ES-I3 (cell line): ENCODE measurements at regions not wholly inside any gene's neighbourhood (a gene's known extent, or its start where the extent isn't known, plus 50 kb on each side); places are given as distances from the start of the nearest gene placed in this dataset.

ENCODE experiments used
- H3K36me3 ChIP-seq: 2 replicates; pipeline ENCODE4 v1.6.1; 2013; ENCODE audit warnings: mild to moderate bottlenecking, low read length, control low read depth, moderate library complexity; ENCODE audit not compliant: insufficient read depth
- H3K4me1 ChIP-seq: 2 replicates; pipeline ENCODE4 v1.6.1; 2013; ENCODE audit warnings: mild to moderate bottlenecking, control low read depth, low read length; ENCODE audit not compliant: insufficient read depth
- H3K9ac ChIP-seq: 2 replicates; pipeline ENCODE4 v1.6.1; 2013; ENCODE audit warnings: low read depth, mild to moderate bottlenecking, low read length, moderate library complexity
- H3K9me3 ChIP-seq: 2 replicates; pipeline ENCODE4 v1.6.1; 2013; ENCODE audit warnings: mild to moderate bottlenecking, low read length, moderate library complexity; ENCODE audit not compliant: control insufficient read depth, insufficient read depth

- Histone ChIP-seq H3K4me1 (peaks cover 7% of the 10 kb centered on the region; the same call in 1 of the 2 replicates), H3K36me3 (no peaks in the 10 kb centered on the region), H3K9me3 (no peaks in the 10 kb centered on the region), H3K9ac (no peak overlapping the region)
Measured at GRCh38 chr21:25297117-25297516, 310.2 kb downstream of the MRPL39 start.

GRCh38 chr21:25296252-25296651 lies 311.0 kb downstream of the MRPL39 start:
- Histone ChIP-seq H3K4me1 (peaks cover 7% of the 10 kb centered on the region; the same call in 1 of the 2 replicates), H3K36me3 (no peaks in the 10 kb centered on the region), H3K9ac (no peak overlapping the region), H3K9me3 (no peaks in the 10 kb centered on the region)

GRCh38 chr21:25292396-25292795 lies 314.9 kb downstream of the MRPL39 start:
- no peaks in the 10 kb centered on the region for H3K9me3 ChIP-seq
- H3K9ac ChIP-seq: no peak overlapping the region
- H3K36me3 ChIP-seq: no peaks in the 10 kb centered on the region
- H3K4me1 ChIP-seq: no peaks in the 10 kb centered on the region

- H3K9ac ChIP-seq: no peak overlapping the region
- no peaks in the 10 kb centered on the region for H3K9me3 ChIP-seq
- H3K36me3 ChIP-seq: no peaks in the 10 kb centered on the region
- H3K4me1 ChIP-seq: no peaks in the 10 kb centered on the region
Measured at GRCh38 chr21:25283720-25284119, 323.6 kb downstream of the MRPL39 start.

- Histone ChIP-seq H3K9me3 (no peaks in the 10 kb centered on the region), H3K36me3 (no peaks in the 10 kb centered on the region), H3K4me1 (no peaks in the 10 kb centered on the region), H3K9ac (no peak overlapping the region)
Measured at GRCh38 chr21:25281134-25281533, 326.1 kb downstream of the MRPL39 start.

- Histone ChIP-seq H3K36me3 (no peaks in the 10 kb centered on the region), H3K4me1 (no peaks in the 10 kb centered on the region), H3K9me3 (no peaks in the 10 kb centered on the region), H3K9ac (no peak overlapping the region)
Measured at GRCh38 chr21:25280061-25280460, 327.2 kb downstream of the MRPL39 start.

GRCh38 chr21:25273959-25274358 lies 333.3 kb downstream of the MRPL39 start:
- H3K9ac ChIP-seq: no peak overlapping the region
- H3K36me3 ChIP-seq: no peaks in the 10 kb centered on the region
- no peaks in the 10 kb centered on the region for H3K4me1 ChIP-seq
- H3K9me3 ChIP-seq: no peaks in the 10 kb centered on the region

- Histone ChIP-seq H3K9me3 (no peaks in the 10 kb centered on the region), H3K9ac (no peak overlapping the region), H3K36me3 (no peaks in the 10 kb centered on the region), H3K4me1 (no peaks in the 10 kb centered on the region)
Measured at GRCh38 chr21:25254491-25255174, 352.6 kb downstream of the MRPL39 start.

GRCh38 chr21:25246546-25246945 lies 360.7 kb downstream of the MRPL39 start:
- Histone ChIP-seq H3K9ac (no peak overlapping the region), H3K36me3 (no peaks in the 10 kb centered on the region), H3K4me1 (no peaks in the 10 kb centered on the region), H3K9me3 (no peaks in the 10 kb centered on the region)

- Histone ChIP-seq H3K4me1 (no peaks in the 10 kb centered on the region), H3K9ac (no peak overlapping the region), H3K36me3 (no peaks in the 10 kb centered on the region), H3K9me3 (no peaks in the 10 kb centered on the region)
Measured at GRCh38 chr21:25244735-25245134, 362.5 kb downstream of the MRPL39 start.

- Histone ChIP-seq H3K9ac (no peak overlapping the region), H3K36me3 (no peaks in the 10 kb centered on the region), H3K4me1 (no peaks in the 10 kb centered on the region), H3K9me3 (no peaks in the 10 kb centered on the region)
Measured at GRCh38 chr21:25243808-25244207, 363.5 kb downstream of the MRPL39 start.

- Histone ChIP-seq H3K9me3 (no peaks in the 10 kb centered on the region), H3K36me3 (no peaks in the 10 kb centered on the region), H3K4me1 (no peaks in the 10 kb centered on the region), H3K9ac (no peak overlapping the region)
Measured at GRCh38 chr21:25240974-25241373, 366.3 kb downstream of the MRPL39 start.

- Histone ChIP-seq H3K9ac (no peak overlapping the region), H3K9me3 (no peaks in the 10 kb centered on the region), H3K36me3 (no peaks in the 10 kb centered on the region), H3K4me1 (no peaks in the 10 kb centered on the region)
Measured at GRCh38 chr21:25234857-25235801, 372.2 kb downstream of the MRPL39 start.

- H3K9me3 ChIP-seq: no peaks in the 10 kb centered on the region
- no peaks in the 10 kb centered on the region for H3K36me3 ChIP-seq
- no peak overlapping the region for H3K9ac ChIP-seq
- H3K4me1 ChIP-seq: no peaks in the 10 kb centered on the region
Measured at GRCh38 chr21:25220954-25221353, 386.3 kb downstream of the MRPL39 start.

- Histone ChIP-seq H3K4me1 (no peaks in the 10 kb centered on the region), H3K36me3 (no peaks in the 10 kb centered on the region), H3K9me3 (no peaks in the 10 kb centered on the region), H3K9ac (no peak overlapping the region)
Measured at GRCh38 chr21:25220169-25220568, 387.1 kb downstream of the MRPL39 start.
